BJ (cell line): ENCODE measurements at regions not wholly inside any gene's neighbourhood (a gene's known extent, or its start where the extent isn't known, plus 50 kb on each side); places are given as distances from the start of the nearest gene placed in this dataset.

Source experiments
- CTCF ChIA-PET: fragments of 350-600 bp; formaldehyde crosslinking; extraction: SDS; loops from one replicate; lab custom pipeline; 2021; ENCODE audit warnings: antibody characterized with exemption, inconsistent platforms; lab: Yijun Ruan, JAX
- POLR2A ChIA-PET: fragments of 300-600 bp; sonication (Branson Sonifier 250); formaldehyde crosslinking; extraction: SDS; loops from one replicate; lab custom pipeline; 2021; ENCODE audit warnings: antibody characterized with exemption; lab: Charles Lee
- DNase-seq: peaks from one replicate; pipeline ENCODE4 v3.0.0-alpha.2; 2011; ENCODE audit warnings: low read depth
- H3K27me3 ChIP-seq: 2 replicates; pipeline ENCODE4 v1.6.0; 2011; ENCODE audit warnings: low read length; ENCODE audit not compliant: control insufficient read depth, insufficient read depth
- H3K36me3 ChIP-seq: 2 replicates; pipeline ENCODE4 v1.5.1; 2011; ENCODE audit warnings: low read length; ENCODE audit not compliant: control insufficient read depth, insufficient read depth
- H3K4me3 ChIP-seq: 2 replicates; pipeline ENCODE4 v1.5.1; 2011; ENCODE audit warnings: low read depth, mild to moderate bottlenecking, control low read depth, low read length
- TF ChIP-seq, protein P1 (sequence below): IDR thresholded peaks from 2 replicates; pipeline ENCODE4 v1.5.1; 2011; ENCODE audit warnings: low read depth, mild to moderate bottlenecking, control low read depth, inconsistent platforms, low read length, moderate library complexity; ENCODE audit not compliant: insufficient read depth

DNA sequence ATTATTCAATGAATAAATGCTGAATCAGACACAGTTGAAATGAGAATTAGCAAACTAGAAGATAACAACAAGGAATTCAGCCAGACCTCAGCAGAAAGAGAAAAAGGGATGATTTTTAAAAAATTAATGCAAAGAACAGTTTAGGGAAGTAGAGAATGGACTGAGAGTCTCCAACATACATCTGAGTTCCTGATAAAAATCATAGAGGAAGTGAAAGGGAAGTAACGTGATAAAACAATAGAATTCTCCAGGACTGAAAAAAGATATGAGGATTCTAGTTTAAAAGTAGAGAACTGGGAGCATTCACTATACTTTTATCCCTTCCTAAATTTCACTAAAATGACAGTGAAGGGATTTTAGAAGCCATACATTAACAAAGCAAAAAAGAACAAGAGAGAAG lies 592.0 kb downstream of the SOX6 start:
- no peak overlapping the region for H3K4me3 ChIP-seq
- no peaks in the 10 kb centered on the region for H3K27me3 ChIP-seq
- ChIA-PET POLR2A (no interaction called here), CTCF (interaction anchor here (0.6 kb wide), 1 partner anchor 37 kb away, joined by 3 read pairs; no protein-coding TSS in a partner anchor)
- H3K36me3 ChIP-seq: no peaks in the 10 kb centered on the region
- TF ChIP-seq, protein P1, sequence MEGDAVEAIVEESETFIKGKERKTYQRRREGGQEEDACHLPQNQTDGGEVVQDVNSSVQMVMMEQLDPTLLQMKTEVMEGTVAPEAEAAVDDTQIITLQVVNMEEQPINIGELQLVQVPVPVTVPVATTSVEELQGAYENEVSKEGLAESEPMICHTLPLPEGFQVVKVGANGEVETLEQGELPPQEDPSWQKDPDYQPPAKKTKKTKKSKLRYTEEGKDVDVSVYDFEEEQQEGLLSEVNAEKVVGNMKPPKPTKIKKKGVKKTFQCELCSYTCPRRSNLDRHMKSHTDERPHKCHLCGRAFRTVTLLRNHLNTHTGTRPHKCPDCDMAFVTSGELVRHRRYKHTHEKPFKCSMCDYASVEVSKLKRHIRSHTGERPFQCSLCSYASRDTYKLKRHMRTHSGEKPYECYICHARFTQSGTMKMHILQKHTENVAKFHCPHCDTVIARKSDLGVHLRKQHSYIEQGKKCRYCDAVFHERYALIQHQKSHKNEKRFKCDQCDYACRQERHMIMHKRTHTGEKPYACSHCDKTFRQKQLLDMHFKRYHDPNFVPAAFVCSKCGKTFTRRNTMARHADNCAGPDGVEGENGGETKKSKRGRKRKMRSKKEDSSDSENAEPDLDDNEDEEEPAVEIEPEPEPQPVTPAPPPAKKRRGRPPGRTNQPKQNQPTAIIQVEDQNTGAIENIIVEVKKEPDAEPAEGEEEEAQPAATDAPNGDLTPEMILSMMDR: no peak
- no peak for DNase-seq

GRCh38 chr11:15764948-15765347 lies 591.4 kb downstream of the SOX6 start:
- ChIA-PET CTCF (interaction anchor here (1.0 to 1.7 kb wide), 2 partner anchors 16 to 115 kb away, joined by 3 read pairs; no protein-coding TSS in a partner anchor), POLR2A (no interaction called here)
- no peaks in the 10 kb centered on the region for H3K36me3 ChIP-seq
- no peak overlapping the region for H3K4me3 ChIP-seq
- TF ChIP-seq, protein P1: no peak
- no peaks in the 10 kb centered on the region for H3K27me3 ChIP-seq
- DNase-seq: no peak

GRCh38 chr11:15765530-15765929 lies 590.8 kb downstream of the SOX6 start:
- POLR2A ChIA-PET: no interaction called here
- TF ChIP-seq, protein P1: no peak
- CTCF ChIA-PET: interaction anchor here (1.0 to 1.7 kb wide), 2 partner anchors 17 to 115 kb away, joined by 3 read pairs; no protein-coding TSS in a partner anchor

GRCh38 chr11:15768321-15768720 lies 588.0 kb downstream of the SOX6 start:
- CTCF ChIA-PET: interaction anchor here (0.8 kb wide), 1 partner anchor 112 kb away, joined by 3 read pairs; no protein-coding TSS in a partner anchor
- no peak for DNase-seq
- H3K4me3 ChIP-seq: no peak overlapping the region
- TF ChIP-seq, protein P1: no peak
- H3K36me3 ChIP-seq: no peaks in the 10 kb centered on the region
- POLR2A ChIA-PET: no interaction called here
- no peaks in the 10 kb centered on the region; the same call in 1 of the 2 replicates for H3K27me3 ChIP-seq

More at GRCh38 chr11:15765530-15765929, 590.8 kb downstream of the SOX6 start:
- Histone ChIP-seq H3K27me3 (no peaks in the 10 kb centered on the region), H3K4me3 (no peak overlapping the region), H3K36me3 (no peaks in the 10 kb centered on the region)
- no peak for DNase-seq

DNA sequence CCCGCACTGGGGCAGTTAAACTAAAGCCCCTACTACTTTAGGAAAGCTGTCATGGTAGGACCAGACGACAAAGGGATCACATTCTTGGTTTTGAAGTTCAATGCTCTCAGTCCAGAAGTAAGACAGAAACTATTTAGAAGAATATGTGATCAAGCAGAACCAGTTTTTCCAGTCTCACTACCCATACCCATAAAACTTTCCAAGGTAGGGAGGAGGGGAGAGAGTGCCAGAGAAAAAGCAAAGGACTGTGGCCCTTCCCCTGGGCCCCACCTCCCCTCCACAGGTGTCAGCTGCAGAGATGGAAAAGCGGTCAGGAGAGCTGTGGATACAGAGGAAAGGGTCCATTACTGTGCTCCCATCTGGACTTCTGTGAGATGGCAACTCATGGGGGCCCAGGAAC lies 587.1 kb downstream of the SOX6 start:
- no peak for DNase-seq
- Histone ChIP-seq H3K27me3 (no peaks in the 10 kb centered on the region; the same call in 1 of the 2 replicates), H3K4me3 (no peak overlapping the region), H3K36me3 (no peaks in the 10 kb centered on the region)
- TF ChIP-seq, protein P1: no peak
- ChIA-PET CTCF (no interaction called here), POLR2A (no interaction called here)
